GM19328 (cell line): ENCODE measurements at regions not wholly inside any gene's neighbourhood (a gene's known extent, or its start where the extent isn't known, plus 50 kb on each side); places are given as distances from the start of the nearest gene placed in this dataset.
"Not testable (repeated sequence)": the region's sequence is repeated elsewhere in the genome, so short reads cannot be mapped to it uniquely, and the experiment has no call there.

Source experiments
- ATAC-seq: cut with Tn5 transposase; IDR thresholded peaks from one replicate; pipeline ENCODE4 v1.9.1; 2021; ENCODE audit warnings: mild to moderate bottlenecking, moderate library complexity; ENCODE audit not compliant: unreplicated experiment

- ATAC-seq: no peak
These were observed 326.9 kb downstream of the TMEM121 start for GRCh38 chr14:105853089-105853906.

DNA sequence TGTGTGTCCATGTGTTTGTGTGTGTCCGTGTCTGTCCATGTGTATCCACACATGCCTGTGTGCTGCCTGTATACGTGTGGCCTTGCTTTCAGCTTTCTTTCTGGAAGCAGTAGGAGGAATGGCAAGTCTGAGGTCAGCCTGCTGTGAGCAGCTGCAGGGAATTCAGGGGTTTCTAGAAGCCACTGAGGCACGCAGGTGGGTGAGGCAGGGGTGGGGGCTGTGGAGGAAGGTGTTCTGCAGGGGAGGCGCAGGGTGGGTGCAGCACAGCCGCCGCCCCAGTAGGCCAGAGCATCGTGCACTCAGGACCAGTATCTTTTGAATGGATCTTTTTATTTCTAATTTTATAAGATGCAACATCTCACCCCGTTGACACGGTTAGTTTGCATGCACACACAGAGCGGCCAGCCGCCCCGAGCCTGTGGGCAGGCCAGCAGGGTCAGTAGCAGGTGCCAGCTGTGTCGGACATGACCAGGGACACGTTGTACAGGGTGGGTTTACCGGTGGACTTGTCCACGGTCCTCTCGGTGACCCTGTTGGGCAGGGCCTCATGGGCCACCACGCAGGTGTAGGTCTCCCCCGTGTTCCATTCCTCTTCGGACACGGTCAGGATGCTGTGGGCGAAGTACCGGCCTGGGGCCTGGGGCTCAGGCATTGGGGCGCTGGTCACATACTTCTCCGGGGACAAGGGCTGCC is 327.7 kb downstream of the TMEM121 start:
- no peak for ATAC-seq

- no peak for ATAC-seq
These were observed 328.3 kb downstream of the TMEM121 start for GRCh38 chr14:105854600-105855245.

DNA sequence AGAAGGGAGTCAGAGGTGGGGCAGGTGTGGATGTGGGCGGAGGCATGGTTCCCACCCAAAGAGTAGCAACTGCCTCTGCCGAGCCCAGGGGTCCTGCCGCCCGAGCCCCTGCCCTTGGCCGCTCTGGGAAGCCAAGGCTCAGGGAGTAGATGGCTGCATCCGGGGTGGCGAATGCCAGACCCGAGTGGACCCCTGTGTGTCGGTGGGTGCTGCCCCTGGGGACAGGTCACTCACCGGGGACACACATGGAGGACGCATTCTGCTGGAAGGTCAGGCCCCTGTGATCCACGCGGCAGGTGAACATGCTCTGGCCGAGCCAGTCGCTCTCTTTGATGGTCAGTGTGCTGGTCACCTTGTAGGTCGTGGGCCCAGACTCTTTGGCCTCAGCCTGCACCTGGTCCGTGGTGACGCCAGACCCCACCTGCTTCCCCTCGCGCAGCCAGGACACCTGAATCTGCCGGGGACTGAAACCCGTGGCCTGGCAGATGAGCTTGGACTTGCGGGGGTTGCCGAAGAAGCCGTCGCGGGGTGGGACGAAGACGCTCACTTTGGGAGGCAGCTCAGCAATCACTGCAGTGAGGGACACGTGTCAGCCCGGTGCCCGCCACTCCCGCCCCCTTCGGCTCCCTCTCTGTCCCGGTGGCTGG is 329.0 kb downstream of the TMEM121 start:
- no peak for ATAC-seq

- no peak for ATAC-seq
These were observed 329.7 kb downstream of the TMEM121 start for GRCh38 chr14:105855893-105856675.

DNA sequence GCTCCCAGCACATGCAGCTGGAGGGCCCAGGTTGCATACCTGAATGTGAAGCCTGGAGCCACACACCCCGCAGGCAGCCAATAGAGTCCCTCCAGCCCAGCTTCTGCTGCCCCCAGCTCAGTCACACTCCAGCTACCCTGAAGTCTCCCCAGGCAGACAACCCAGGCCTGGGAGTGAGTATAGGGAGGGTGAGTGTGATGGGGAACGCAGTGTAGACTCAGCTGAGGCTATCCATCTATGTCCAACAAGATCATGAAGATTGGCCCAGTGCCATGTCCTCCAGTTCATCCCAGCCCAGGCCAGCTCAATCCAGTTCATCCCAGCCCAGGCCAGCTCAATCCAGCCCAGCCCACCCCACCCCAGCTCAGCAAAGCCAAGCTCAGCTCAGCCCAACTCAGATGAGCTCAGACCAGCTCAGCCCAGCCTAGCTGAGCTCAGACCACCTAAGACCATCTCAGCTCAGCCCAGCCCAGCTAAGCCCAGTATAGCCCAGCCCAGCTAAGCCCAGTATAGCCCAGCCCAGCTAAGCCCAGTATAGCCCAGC is 330.4 kb downstream of the TMEM121 start:
- ATAC-seq: no peak

DNA sequence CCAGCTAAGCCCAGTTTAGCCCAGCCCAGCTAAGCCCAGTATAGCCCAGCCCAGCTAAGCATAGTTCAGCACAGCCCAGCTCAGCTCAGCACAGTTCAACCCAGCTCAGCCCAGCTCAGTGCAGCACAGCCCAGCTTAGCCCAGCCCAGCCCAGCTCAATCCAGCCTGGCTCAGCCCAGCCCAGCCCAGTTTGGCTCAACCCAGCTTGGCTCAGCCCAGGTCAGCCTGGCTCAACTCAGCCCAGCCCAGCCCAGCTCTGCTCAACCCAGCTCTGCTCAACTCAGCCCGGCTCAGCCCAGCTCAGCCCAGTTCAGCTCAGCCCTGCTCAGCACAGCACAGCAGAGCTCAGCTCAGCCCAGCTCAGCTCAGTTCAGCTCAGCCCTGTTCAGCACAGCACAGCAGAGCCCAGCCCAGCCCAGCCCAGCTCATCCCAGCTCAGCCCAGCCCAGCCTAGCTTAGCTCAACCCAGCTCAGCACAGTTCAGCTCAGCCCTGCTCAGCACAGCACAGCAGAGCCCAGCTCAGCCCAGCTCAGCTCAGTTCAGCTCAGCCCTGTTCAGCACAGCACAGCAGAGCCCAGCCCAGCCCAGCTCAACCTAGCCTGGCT is 330.9 kb downstream of the TMEM121 start:
- ATAC-seq: no peak

DNA sequence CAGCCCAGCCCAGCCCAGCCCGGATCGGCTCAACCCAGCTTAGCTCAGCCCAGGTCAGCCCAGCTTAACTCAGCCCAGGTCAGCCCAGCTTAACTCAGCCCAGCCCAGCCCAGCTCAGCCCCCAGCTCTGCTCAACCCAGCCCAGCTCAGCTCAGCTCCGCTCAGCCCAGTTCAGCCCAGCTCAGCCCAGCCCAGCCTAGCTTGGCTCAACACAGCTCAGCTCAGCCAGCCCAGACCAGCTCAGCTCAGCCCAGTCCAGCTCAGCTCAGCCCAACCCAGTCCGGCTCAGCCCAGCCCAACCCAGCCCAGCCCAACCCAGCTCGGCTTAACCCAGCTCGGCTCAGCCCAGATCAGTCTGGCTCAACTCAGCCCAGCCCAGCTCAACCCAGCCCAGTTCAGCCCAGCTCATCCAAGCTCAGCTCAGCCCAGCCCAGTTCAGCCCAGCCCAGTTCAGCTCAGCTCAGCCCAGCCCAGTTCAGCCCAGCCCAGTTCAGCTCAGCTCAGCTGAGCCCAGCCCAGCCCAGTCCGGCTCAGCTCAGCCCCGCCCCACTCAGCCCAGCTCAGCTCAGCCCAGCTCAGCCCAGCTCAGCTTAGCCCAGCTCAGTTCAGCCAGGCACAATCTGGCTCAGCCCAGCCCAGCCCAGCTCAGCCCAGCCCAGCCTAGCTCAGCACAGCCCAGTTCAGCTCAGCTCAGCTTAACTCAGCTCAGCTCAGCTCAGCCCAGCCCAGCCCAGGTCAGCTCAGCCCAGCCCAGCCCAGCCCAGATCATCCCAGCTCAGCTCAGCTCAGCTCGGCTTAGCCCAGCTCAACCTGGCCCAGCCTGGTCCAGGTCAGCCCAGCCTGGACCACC is 331.7 kb downstream of the TMEM121 start:
- ATAC-seq: no peak

DNA sequence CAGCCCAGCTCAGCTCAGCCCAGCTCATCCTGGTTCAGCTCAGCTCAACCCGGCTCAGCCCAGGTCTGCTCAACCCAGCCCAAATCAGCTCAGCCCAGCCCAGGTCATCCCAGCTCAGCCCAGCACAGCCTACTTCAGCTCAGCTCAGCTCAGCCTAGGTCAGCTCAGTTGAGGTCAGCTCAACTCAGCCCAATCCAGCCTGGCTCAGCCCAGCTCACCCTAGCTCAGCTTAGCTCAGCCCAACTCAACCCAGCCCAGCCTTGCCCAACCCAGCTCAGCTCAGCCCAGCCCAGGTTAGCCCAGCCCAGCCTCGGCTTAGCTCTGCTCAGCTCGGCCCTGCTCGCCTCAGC is 332.3 kb downstream of the TMEM121 start:
- no peak for ATAC-seq

DNA sequence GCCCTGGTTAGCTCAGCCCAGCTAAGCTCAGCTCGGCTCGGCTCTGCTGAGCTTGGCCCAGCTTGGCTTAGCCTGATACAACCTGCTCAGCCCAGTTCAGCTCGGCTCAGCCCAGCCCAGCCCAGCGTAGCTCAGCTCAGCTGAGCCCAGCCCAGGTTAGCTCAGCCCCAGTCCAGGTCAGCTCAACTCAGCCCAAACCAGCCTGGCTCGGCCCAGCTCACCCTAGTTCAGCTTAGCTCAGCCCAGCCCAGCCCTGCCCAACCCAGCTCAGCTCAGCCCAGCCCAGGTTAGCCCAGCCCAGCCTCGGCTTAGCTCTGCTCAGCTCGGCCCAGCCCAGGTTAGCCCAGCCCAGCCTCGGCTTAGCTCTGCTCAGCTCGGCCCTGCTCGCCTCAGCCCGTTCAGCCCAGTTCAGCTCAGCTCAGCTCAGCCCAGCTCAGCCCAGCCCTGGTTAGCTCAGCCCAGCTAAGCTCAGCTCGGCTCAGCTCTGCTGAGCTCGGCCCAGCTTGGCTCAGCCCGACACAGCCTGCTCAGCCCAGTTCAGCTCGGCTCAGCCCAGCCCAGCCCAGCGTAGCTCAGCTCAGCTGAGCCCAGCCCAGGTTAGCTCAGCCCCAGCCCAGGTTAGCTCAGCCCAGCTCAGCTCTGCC is 332.8 kb downstream of the TMEM121 start:
- ATAC-seq: not testable (repeated sequence)

GRCh38 chr14:105859717-105860614 is 333.6 kb downstream of the TMEM121 start:
- no peak for ATAC-seq

DNA sequence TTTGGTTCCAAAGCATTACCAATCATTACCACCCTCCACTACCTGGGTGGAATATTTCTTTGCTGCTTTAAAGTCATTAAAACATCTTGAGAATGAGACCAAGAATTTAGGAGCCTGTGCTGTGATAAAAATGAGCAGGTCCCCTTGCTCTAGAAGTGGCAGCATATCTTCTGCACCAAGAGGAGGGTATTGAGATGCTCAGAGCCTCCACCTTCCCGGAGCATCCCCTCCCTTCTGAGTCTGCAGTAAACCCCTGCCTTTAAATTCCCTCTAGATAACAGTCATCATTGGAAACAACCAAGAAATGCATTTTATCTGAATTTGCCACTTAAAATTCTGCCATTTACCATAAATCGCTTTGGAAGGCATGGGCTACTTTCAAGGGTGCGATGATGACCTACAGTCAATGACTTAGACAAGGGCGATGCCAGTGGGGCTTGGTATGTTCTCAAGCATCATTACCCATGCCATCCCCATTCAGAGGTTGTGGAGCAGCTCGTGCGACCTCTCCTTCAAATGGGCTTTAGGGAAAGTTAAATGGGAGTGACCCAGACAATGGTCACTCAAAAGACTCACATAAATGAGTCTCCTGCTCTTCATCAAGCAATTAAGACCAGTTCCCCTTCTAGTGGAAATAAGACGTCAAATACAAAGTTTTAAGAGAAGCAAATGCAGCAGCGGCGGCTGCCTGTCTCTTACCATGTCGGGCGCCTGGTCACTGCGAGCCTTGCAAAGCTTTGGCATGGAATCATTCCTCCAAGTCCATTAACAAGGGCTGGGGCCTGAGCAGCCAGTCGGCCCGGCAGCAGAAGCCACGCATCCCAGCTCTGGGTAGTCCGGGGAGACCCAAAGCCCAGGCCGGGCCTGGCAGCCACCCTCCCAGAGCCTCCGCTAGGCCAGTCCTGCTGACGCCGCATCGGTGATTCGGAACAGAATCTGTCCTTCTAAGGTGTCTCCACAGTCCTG is 334.5 kb downstream of the TMEM121 start:
- no peak for ATAC-seq

DNA sequence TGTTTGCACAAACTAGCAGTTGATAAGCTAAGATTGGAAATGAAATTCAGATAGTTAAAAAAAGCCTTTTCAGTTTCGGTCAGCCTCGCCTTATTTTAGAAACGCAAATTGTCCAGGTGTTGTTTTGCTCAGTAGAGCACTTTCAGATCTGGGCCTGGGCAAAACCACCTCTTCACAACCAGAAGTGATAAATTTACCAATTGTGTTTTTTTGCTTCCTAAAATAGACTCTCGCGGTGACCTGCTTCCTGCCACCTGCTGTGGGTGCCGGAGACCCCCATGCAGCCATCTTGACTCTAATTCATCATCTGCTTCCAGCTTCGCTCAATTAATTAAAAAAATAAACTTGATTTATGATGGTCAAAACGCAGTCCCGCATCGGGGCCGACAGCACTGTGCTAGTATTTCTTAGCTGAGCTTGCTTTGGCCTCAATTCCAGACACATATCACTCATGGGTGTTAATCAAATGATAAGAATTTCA is 335.6 kb downstream of the TMEM121 start:
- ATAC-seq: peak; percentile 54

DNA sequence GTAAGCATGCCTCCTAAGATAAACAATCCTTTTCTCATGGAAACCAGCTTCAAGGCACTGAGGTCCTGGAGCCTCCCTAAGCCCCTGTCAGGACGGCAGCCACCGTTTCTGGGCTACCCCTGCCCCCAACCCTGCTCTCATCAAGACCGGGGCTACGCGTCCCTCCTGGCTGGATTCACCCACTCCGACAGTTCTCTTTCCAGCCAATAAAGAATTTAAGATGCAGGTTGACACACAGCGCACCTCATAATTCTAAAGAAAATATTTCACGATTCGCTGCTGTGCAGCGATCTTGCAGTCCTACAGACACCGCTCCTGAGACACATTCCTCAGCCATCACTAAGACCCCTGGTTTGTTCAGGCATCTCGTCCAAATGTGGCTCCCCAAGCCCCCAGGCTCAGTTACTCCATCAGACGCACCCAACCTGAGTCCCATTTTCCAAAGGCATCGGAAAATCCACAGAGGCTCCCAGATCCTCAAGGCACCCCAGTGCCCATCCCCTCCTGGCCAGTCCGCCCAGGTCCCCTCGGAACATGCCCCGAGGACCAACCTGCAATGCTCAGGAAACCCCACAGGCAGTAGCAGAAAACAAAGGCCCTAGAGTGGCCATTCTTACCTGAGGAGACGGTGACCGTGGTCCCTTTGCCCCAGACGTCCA is 336.3 kb downstream of the TMEM121 start:
- no peak for ATAC-seq

DNA sequence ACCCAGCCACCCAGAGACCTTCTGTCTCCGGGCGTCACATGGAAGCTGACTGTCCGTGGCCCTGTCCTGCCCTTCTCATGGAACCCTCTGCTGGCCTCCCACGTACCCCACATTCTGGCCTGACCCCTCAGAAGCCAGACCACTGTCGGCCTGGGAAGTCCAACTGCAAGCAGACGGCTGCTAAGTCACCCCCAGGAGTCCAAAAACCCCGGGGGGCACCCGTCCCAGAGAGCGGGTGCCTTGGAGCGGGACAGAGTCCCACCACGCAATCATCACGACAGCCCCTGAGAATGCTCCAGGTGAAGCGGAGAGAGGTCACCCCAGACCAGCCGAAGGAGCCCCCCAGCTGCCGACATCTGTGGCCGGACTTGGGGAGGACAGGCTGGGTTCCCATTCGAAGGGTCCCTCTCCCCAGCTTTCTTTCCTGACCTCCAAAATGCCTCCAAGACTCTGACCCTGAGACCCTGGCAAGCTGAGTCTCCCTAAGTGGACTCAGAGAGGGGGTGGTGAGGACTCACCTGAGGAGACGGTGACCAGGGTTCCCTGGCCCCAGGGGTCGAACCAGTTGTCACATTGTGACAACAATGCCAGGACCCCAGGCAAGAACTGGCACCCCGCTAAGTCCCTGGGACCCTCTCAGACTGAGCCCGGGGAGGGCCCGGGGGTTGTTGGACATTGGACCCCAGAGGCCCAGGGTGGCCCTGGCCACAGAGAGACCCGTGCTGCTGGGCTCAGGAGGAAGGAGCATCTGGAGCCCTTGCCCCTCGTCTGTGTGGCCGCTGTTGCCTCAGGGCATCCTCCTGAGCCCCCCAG is 337.1 kb downstream of the TMEM121 start:
- ATAC-seq: no peak
